ENCODE measurements at regions not wholly inside any gene's neighbourhood (a gene's known extent, or its start where the extent isn't known, plus 50 kb on each side); places are given as distances from the start of the nearest gene placed in this dataset.
A peak's percentile ranks its signal among the peaks of the same experiment; 100 is the strongest.

GRCh38 chr3:102148598-102149337, 286.0 kb upstream of the ZPLD1 start:
- H3K4me3 ChIP-seq (ENCODE audit: low read length): no peak overlapping the region
- DNase-seq (ENCODE audit: low read depth): no peak
- TF ChIP-seq, protein P1, sequence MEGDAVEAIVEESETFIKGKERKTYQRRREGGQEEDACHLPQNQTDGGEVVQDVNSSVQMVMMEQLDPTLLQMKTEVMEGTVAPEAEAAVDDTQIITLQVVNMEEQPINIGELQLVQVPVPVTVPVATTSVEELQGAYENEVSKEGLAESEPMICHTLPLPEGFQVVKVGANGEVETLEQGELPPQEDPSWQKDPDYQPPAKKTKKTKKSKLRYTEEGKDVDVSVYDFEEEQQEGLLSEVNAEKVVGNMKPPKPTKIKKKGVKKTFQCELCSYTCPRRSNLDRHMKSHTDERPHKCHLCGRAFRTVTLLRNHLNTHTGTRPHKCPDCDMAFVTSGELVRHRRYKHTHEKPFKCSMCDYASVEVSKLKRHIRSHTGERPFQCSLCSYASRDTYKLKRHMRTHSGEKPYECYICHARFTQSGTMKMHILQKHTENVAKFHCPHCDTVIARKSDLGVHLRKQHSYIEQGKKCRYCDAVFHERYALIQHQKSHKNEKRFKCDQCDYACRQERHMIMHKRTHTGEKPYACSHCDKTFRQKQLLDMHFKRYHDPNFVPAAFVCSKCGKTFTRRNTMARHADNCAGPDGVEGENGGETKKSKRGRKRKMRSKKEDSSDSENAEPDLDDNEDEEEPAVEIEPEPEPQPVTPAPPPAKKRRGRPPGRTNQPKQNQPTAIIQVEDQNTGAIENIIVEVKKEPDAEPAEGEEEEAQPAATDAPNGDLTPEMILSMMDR (conservative IDR thresholded peaks at IDR 0.05; ENCODE audit: low read length): no peak

GRCh38 chr3:102151935-102152334, 282.9 kb upstream of the ZPLD1 start:
- no peak for DNase-seq (ENCODE audit: low read depth)
- TF ChIP-seq, protein P1 (conservative IDR thresholded peaks at IDR 0.05; ENCODE audit: low read length): no peak
- no peak overlapping the region for H3K4me3 ChIP-seq (ENCODE audit: low read length)

DNA sequence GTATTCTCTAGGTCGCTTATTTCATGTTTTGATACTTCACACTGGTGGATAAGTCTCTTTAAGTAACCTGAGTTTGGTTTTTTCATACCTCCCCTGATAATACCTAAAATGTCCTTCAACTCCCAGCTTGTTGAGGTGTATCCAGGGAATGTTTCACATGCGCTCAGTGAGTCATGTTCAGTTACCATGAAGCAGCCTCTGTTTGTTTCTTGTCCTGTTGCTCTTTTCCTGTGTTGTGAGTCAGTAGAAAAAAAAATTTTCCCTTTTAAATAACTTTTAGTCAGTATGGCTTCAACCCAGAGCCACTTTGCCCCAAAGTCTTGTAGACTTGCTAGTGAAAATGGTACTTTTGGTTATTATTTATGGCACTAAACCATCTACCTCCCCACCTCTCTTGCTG, 278.4 kb upstream of the ZPLD1 start:
- DNase-seq (ENCODE audit: low read depth): peak; percentile 83
- TF ChIP-seq, protein P1 (conservative IDR thresholded peaks at IDR 0.05; ENCODE audit: low read length): no peak

GRCh38 chr3:102158080-102158740, 276.6 kb upstream of the ZPLD1 start:
- TF ChIP-seq, protein P1 (conservative IDR thresholded peaks at IDR 0.05; ENCODE audit: low read length): no peak
- no peak overlapping the region for H3K4me3 ChIP-seq (ENCODE audit: low read length)
- DNase-seq (ENCODE audit: low read depth): no peak

More for the DNA sequence above, 278.4 kb upstream of the ZPLD1 start:
- H3K4me3 ChIP-seq (ENCODE audit: low read length): no peak overlapping the region

DNA sequence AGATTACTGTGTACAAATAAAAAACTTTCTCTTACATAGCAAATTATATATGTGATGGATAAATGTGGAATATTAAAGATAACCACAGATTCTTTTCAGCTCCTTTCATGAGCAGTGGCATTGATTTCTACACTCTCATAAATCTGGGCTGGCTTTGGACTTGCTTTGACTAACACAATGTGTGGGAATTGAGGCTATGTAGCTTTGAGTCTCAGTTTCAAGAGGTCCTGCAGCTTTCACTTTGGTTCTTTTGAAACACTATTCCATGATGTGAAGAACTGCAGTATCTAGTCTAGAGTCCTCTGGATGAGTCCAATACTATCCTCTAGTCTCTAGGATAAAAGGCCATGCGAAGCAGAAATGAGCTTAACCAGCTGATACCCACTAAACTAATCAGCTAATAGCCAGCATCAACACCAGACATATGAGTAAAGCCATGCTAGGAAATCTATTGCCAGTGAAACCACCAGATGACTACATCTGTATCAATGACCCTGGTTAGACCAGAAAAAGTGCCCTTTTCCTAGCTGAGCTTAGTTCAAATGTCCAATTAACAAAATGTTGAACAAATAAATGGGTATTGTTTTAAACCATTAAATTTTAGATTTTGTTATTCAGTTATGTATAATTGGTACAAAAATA, 274.9 kb upstream of the ZPLD1 start:
- DNase-seq (ENCODE audit: low read depth): no peak
- TF ChIP-seq, protein P1 (conservative IDR thresholded peaks at IDR 0.05; ENCODE audit: low read length): no peak
- H3K4me3 ChIP-seq (ENCODE audit: low read length): no peak overlapping the region

- TF ChIP-seq, protein P1 (conservative IDR thresholded peaks at IDR 0.05; ENCODE audit: low read length): no peak
- no peak overlapping the region for H3K4me3 ChIP-seq (ENCODE audit: low read length)
- DNase-seq (ENCODE audit: low read depth): no peak
Measured at GRCh38 chr3:102161384-102162006, 273.3 kb upstream of the ZPLD1 start.

All from AG10803 (cell line).